K562 (cell line): ENCODE measurements at regions not wholly inside any gene's neighbourhood (a gene's known extent, or its start where the extent isn't known, plus 50 kb on each side); places are given as distances from the start of the nearest gene placed in this dataset.

ENCODE experiments used
- ARNT ChIP-seq, 2 experiments: fragments of 450-650 bp; IDR thresholded peaks; 2 replicates each; pipeline ENCODE4 v1.6.1; 2016; ENCODE audit warnings: mild to moderate bottlenecking in 1 of 2
- ATF7 ChIP-seq: fragments of 450-650 bp; IDR thresholded peaks from 2 replicates; pipeline ENCODE4 v1.7.1; 2014; ENCODE audit warnings: mild to moderate bottlenecking, moderate library complexity
- CBX3 ChIP-seq, 2 experiments: IDR thresholded peaks; 1 replicate in 1 of 2; 2 replicates in 1 of 2; pipeline ENCODE4 v1.6.1; 2012; ENCODE audit warnings: inconsistent platforms in 2 of 2, low read length in 2 of 2, borderline replicate concordance in 1 of 2, control low read depth in 1 of 2
- CREB3L1 ChIP-seq: fragments of 450-650 bp; IDR thresholded peaks from 2 replicates; pipeline ENCODE4 v1.6.1; 2014; ENCODE audit warnings: low read depth, mild to moderate bottlenecking, moderate library complexity, borderline replicate concordance
- E2F6 ChIP-seq, 2 experiments: IDR thresholded peaks; 2 replicates each; pipeline ENCODE4 v1.6.1; 2011; ENCODE audit warnings: borderline replicate concordance in 1 of 2, control low read depth in 1 of 2, low read depth in 1 of 2, low read length in 1 of 2, mild to moderate bottlenecking in 1 of 2, mixed read lengths in 1 of 2, moderate library complexity in 1 of 2; ENCODE audit not compliant: insufficient read depth in 1 of 2, insufficient read length in 1 of 2, poor library complexity in 1 of 2, severe bottlenecking in 1 of 2; ENCODE audit errors: extremely low read depth in 1 of 2
- MTA2 ChIP-seq: fragments of 450-650 bp; IDR thresholded peaks from 2 replicates; pipeline ENCODE4 v1.6.1; 2016; ENCODE audit warnings: low read depth
- PHF8 ChIP-seq: fragments of 200-600 bp; sonication (generic); IDR thresholded peaks from 2 replicates; pipeline ENCODE4 v1.6.1; 2012; ENCODE audit warnings: mixed run types, mild to moderate bottlenecking, inconsistent platforms, low read length, moderate library complexity, borderline replicate concordance
- SMARCB1 ChIP-seq: IDR thresholded peaks from 2 replicates; pipeline ENCODE4 v1.6.1; 2011; ENCODE audit warnings: improper control_type of control experiment, low read depth; ENCODE audit not compliant: insufficient read length
- TAF1 ChIP-seq: IDR thresholded peaks from 2 replicates; pipeline ENCODE4 v1.6.1; 2011; ENCODE audit warnings: mild to moderate bottlenecking, low read length, moderate library complexity; ENCODE audit not compliant: insufficient read depth, control insufficient read depth, severe bottlenecking; ENCODE audit errors: extremely low read depth
- ZNF253 ChIP-seq: fragments of 250-450 bp; sonication (Bioruptor Pico); conservative IDR thresholded peaks from 2 replicates; pipeline ENCODE4 v1.6.1; 2021; ENCODE audit warnings: mild to moderate bottlenecking
- ZNF395 ChIP-seq: fragments of 200-800 bp; sonication (Bioruptor generic); IDR thresholded peaks from 2 replicates; pipeline ENCODE4 v1.6.1; 2017; ENCODE audit warnings: missing genetic modification characterization, missing compliant biosample characterization
- ZNF407 ChIP-seq: fragments of 450-650 bp; IDR thresholded peaks from 2 replicates; pipeline ENCODE4 v1.6.1; 2016; ENCODE audit warnings: low read depth

- TF ChIP-seq PHF8 (peak; percentile 45), ZNF407 (peak; percentile 83), SMARCB1 (no peak), CREB3L1 (peak; percentile 88), ZNF253 (CRISPR knock-in tag) (no peak), TAF1 (peak; percentile 95), ARNT (IDR thresholded peaks at IDR 0.05) (peak in 1 of 2 experiments; percentile 42; a peak in 1 of 4 replicates), ZNF395 (CRISPR knock-in tag) (0 out of 2 replicates have a peak, but pooled peaks have one; percentile 49), ATF7 (peak; percentile 46; the same call in 1 of the 2 replicates), CBX3 (IDR thresholded peaks at IDR 0.05; ENCODE audit: borderline replicate concordance in 1 of 2, low read length in 2 of 2) (peak in 1 of 2 experiments; percentile 57; a peak in 2 of 3 replicates), E2F6 (IDR thresholded peaks at IDR 0.05; ENCODE audit: borderline replicate concordance in 1 of 2, extremely low read depth in 1 of 2, insufficient read depth in 1 of 2, insufficient read length in 1 of 2, low read depth in 1 of 2, low read length in 1 of 2, poor library complexity in 1 of 2, severe bottlenecking in 1 of 2) (peak; percentile 57 to 67), MTA2 (no peak)
These were observed 152.1 kb downstream of the SAMD5 start (continued) for GRCh38 chr6:147660334-147661311.
